MM.1S (cell line): ENCODE measurements at regions not wholly inside any gene's neighbourhood (a gene's known extent, or its start where the extent isn't known, plus 50 kb on each side); places are given as distances from the start of the nearest gene placed in this dataset.

Experiments used
- CTCF ChIP-seq: fragments of 300-600 bp; sonication (generic); IDR thresholded peaks from 2 replicates; pipeline ENCODE4 v1.5.1; 2016; ENCODE audit warnings: antibody characterized with exemption, low read length, mixed read lengths
- EZH2 ChIP-seq: fragments of 300-600 bp; sonication (generic); optimal IDR thresholded peaks from 2 replicates; pipeline ENCODE3; 2017; ENCODE audit warnings: low read depth, mild to moderate bottlenecking, antibody characterized with exemption, low read length, mixed read lengths

GRCh38 chr1:96349896-96350295 lies 371.7 kb upstream of the PTBP2 start:
- TF ChIP-seq EZH2 (no peak), CTCF (no peak)
